GM23338 (cell line): ENCODE measurements at regions not wholly inside any gene's neighbourhood (a gene's known extent, or its start where the extent isn't known, plus 50 kb on each side); places are given as distances from the start of the nearest gene placed in this dataset.

ENCODE experiments used
- EZH2 ChIP-seq: fragments of 200-600 bp; sonication (generic); IDR thresholded peaks from one replicate; pipeline ENCODE4 v1.8.0; 2017; ENCODE audit warnings: antibody characterized with exemption, mild to moderate bottlenecking, low read depth; ENCODE audit not compliant: unreplicated experiment
- TF ChIP-seq, protein P1 (sequence below): IDR thresholded peaks from 2 replicates; pipeline ENCODE4 v1.6.1; 2016; ENCODE audit warnings: antibody characterized with exemption
- TF ChIP-seq, protein P2 (sequence below), 2 experiments: fragments of 200-600 bp in 1 of 2; sonication (generic) in 1 of 2; conservative IDR thresholded peaks; 2 replicates each; pipeline versions ENCODE4 v1.5.1 to v1.6.1; 2016 to 2017; ENCODE audit warnings: antibody characterized with exemption in 2 of 2, low read depth in 2 of 2, mild to moderate bottlenecking in 2 of 2, moderate library complexity in 1 of 2

DNA sequence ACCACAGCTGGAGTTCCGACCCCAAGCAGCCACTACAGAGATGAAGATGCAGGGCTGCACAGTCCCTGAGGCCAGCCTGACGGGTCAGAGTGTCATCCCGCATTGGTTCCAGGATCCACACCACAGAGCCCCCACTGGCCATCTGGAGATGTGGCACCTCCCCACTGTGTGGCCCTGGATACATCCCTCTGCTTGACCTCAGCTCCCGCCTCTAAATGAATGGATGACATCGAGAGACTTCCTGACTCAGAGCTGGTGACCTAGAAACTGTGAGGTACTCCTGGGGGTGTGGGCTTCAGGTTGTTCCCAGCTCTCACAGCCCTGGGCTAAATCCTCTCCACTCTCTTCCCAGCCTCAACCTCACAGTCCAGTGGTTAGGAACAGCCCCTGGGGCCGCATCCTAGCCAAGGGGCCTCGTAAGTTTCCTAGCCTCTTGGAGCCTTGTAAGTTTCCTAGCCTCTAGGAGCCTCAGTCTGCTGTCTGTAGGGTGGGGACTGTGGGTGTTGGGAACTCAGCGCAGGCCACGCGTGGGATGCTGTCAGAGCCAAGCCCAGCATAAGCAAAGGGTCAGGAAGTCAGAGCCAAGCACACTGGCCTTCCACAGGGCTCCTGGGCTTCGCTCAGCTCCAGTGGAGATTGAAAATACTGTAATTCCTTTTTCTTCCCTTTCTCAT is 87.5 kb upstream of the RUNX3 start:
- TF ChIP-seq, protein P1, sequence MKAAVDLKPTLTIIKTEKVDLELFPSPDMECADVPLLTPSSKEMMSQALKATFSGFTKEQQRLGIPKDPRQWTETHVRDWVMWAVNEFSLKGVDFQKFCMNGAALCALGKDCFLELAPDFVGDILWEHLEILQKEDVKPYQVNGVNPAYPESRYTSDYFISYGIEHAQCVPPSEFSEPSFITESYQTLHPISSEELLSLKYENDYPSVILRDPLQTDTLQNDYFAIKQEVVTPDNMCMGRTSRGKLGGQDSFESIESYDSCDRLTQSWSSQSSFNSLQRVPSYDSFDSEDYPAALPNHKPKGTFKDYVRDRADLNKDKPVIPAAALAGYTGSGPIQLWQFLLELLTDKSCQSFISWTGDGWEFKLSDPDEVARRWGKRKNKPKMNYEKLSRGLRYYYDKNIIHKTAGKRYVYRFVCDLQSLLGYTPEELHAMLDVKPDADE, result no peak
- TF ChIP-seq, protein P2, sequence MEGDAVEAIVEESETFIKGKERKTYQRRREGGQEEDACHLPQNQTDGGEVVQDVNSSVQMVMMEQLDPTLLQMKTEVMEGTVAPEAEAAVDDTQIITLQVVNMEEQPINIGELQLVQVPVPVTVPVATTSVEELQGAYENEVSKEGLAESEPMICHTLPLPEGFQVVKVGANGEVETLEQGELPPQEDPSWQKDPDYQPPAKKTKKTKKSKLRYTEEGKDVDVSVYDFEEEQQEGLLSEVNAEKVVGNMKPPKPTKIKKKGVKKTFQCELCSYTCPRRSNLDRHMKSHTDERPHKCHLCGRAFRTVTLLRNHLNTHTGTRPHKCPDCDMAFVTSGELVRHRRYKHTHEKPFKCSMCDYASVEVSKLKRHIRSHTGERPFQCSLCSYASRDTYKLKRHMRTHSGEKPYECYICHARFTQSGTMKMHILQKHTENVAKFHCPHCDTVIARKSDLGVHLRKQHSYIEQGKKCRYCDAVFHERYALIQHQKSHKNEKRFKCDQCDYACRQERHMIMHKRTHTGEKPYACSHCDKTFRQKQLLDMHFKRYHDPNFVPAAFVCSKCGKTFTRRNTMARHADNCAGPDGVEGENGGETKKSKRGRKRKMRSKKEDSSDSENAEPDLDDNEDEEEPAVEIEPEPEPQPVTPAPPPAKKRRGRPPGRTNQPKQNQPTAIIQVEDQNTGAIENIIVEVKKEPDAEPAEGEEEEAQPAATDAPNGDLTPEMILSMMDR (conservative IDR thresholded peaks at IDR 0.05; ENCODE audit: low read depth in 2 of 2), result 0 out of 4 replicates have a peak, but pooled peaks of 1 of the 2 experiments have one; percentile 1
- no peak for TF ChIP-seq EZH2
